ENCODE measurements at regions not wholly inside any gene's neighbourhood (a gene's known extent, or its start where the extent isn't known, plus 50 kb on each side); places are given as distances from the start of the nearest gene placed in this dataset.
A peak's percentile ranks its signal among the peaks of the same experiment; 100 is the strongest.
"Not testable (repeated sequence)": the region's sequence is repeated elsewhere in the genome, so short reads cannot be mapped to it uniquely, and the experiment has no call there.

- no peak for DNase-seq
These were observed 780.2 kb downstream of the FLRT2 start for GRCh38 chr14:86310148-86310547.

- no peak for DNase-seq
These were observed 775.1 kb downstream of the FLRT2 start for GRCh38 chr14:86305058-86305457.

DNA sequence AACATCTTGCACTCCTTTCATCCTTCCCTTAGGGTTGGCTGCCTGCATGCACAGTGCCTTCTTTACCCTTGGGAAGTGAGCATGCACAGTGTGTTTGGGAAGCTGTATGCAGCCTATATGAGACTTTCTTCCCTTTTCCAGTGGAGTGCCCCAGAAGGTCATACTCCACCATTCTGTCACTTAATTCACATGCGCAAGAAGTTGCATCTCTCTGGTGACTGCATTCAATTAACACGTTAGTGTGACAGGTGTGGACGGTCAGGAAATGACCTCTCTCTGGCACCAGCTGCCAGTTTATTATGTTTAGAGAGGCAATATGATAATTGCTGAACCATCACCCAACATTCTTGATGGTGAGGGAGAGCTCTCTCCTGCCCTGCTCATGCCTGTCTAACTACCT is 770.0 kb downstream of the FLRT2 start:
- no peak for DNase-seq

DNA sequence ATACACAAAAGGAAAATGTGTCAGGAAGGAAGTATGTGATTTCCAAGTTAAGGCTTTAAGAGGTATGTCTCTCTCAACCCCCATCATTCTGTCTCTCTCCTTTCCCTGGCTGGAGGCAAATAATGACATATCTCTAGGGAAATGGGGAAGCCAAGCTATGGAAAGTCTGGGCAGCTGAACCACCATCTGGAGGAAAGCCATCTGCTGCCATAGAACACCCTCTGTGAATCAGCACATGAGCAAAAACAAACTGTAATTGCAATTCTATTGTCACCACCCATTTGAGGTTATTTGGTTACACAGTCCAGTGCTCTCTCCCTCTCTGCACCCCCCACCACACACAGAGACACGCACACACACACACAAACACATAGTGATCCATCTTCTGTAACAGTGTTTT is 766.2 kb downstream of the FLRT2 start:
- DNase-seq = peak; percentile 41 to 52

DNA sequence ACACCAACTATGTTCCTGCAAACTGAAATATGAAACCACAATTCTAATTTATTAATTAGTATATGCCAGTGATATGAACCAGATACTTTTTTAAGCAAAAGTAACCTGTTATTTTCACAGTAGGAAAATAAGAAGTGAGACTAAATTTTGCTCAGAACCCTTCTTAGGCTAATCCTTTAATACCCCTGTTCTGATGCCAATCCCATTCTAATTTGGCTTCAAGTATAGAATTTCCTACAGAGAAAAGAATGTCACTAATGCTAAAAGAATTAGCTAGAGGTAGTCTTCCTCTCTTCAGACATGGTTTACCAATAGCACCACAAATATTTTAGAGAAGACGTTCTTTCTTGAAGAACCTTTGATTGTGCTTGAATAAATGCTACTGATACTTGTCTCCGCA is 758.4 kb downstream of the FLRT2 start:
- DNase-seq = no peak

DNA sequence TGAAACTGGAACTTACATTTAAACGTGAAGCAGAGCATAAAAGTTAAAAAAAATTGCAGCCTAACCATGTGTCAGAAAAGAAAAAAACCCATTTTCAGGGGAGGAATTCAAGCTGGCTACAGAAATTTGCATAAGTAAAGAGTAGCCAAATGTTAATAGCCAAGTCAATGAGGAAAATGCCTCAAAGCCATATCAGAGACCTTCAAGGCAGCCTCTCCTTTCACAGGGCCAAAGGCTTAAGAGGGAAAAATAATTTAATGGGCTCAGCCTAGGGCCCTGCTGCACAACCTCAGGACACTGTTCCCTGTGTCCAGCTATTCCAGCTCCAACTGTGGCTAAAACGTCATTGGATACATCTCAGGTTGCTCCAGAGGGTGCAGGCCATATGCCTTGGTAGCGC is 749.5 kb downstream of the FLRT2 start:
- DNase-seq = no peak

DNA sequence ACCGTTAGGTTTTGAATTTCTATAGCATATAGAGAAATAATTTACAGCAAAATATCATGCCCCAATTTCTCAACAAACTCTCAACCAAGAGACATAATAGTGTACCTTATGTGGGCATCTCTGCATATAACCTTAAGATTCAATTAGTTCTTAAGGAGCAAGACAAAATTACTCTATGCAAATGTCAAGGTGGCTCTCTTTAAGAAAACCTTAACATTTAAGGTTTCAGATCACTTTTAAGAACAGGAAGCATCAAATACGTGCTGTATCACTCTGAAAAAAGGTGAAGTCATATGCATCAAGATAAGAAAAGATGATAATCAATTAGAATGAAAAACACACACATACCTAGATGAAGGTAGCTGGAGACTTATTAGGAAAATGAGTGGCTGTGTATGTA is 728.0 kb downstream of the FLRT2 start:
- no peak for DNase-seq

GRCh38 chr14:86243158-86243557 is 713.2 kb downstream of the FLRT2 start:
- DNase-seq = no peak

DNA sequence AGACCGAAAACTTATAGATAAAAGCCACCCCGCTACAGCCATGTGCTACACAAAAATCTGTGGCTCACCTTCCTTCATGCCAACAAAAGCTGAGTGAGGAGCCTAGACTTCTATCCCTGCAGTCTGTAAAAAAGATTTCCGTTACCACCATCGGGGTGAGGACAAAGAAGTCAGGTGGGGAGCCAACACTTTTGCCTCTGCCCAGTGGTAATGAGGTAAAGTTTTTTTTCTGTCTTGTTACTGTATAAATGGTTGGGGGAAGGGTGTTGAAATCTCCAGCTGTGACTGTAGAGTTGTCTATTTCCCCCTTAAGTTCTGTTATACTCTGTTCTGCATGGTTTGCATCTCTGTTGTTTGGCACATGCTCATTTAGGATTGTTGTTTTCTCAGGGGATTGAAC is 707.8 kb downstream of the FLRT2 start:
- DNase-seq = no peak

- DNase-seq = no peak
These were observed 691.8 kb downstream of the FLRT2 start for GRCh38 chr14:86221755-86222154.

GRCh38 chr14:86221000-86221399 is 691.1 kb downstream of the FLRT2 start:
- no peak for DNase-seq

DNA sequence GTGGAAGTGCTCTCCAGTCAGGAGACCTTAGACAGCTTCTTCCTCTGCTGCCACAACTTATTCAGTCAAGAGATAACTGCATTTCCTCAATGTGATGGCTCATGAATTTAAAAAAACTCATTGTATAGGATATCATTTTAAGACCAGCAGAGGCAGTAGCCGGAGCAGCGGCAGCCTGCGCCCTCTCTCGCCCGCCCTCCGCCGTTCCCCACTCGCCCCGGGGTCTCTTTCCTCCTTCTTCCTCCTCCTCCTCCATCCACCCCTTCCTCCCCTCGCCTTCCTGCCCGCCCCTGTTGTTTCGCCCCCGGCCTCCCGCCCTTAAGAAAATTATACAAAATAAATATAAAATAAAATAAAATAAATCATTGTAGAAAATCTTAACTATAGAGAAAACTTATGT is 687.6 kb downstream of the FLRT2 start:
- DNase-seq = no peak

GRCh38 chr14:86203843-86204242 is 673.9 kb downstream of the FLRT2 start:
- no peak for DNase-seq

DNA sequence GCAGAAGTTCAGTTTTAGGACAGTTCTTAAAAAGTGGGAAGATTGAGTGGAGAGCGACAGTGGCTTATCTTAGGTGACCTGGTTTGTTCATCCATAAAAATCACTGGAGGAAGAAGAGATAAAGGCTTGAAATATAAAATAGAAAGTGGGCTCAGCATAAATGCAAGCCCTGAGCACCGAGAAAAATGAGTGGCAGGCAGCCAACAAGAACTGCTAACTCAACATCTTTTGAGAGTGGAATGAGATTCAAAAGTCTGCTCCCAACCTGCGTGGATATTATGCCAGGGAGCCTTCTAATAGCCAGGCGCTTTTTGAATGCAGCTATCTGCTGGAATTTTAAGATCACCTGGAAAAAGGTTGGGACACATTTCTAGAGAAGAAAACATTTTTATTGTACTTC is 666.5 kb downstream of the FLRT2 start:
- DNase-seq = no peak

- DNase-seq = no peak
These were observed 663.8 kb downstream of the FLRT2 start for GRCh38 chr14:86193756-86194155.

DNA sequence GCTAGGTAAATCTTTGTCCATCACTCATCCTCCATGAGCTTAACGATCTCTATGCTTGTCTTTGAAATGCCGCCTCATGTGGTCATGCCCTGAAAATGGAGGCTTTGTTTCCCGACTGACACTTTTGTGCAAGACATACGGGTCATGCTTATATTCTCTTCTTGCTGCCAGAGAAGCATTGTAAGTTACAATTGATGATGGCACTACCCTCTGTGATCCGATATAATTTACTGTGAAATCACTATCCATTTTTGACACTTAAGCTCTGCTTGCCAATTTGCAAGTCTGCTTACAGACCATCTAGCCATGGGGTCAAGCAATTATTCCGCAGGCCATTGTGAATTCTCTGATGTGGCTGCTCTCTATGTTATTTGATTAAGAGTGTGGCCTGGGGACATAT is 650.0 kb downstream of the FLRT2 start:
- no peak for DNase-seq

DNA sequence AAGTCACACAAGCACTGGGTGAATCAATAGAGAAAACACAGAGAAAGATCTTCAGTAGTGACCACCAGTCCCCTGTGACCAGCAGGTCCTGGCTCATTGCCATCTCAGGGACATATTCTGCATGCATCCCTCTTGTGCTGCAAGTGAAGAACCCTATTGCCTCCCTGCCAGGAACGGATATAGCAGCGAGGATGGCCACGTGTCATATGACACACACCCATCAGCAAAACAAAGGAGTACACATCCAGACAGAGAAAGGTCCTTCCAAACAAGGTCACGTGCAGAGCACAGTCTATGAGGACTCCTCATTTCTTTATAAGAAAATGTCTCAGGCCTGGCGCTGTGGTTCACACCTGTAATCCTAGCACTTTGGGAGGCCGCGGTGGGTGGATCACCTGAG is 638.4 kb downstream of the FLRT2 start:
- DNase-seq = no peak

GRCh38 chr14:86166541-86166940 is 636.6 kb downstream of the FLRT2 start:
- DNase-seq = no peak

GRCh38 chr14:86153480-86153879 is 623.5 kb downstream of the FLRT2 start:
- DNase-seq = no peak

GRCh38 chr14:86143248-86143647 is 613.3 kb downstream of the FLRT2 start:
- DNase-seq = no peak

DNA sequence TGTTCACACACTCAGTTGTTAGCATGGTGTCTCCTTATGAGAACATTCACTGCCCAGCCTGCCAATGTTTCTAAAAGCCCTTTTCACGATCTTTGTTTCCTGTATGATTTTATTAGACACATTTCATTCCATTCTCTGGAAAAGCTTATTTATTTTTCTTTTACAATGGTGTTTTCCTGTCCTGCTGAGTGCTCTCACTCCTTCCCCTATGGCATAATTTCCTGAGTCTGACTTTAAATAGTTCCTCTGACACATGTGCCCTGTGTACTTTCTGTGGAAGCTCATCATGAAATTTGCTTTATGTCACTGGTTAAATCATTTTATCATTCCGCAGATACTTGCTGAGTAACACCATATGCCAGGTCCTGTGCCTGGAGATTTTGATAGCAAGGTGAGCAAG is 612.0 kb downstream of the FLRT2 start:
- no peak for DNase-seq

GRCh38 chr14:86129426-86129825 is 599.5 kb downstream of the FLRT2 start:
- no peak for DNase-seq

DNA sequence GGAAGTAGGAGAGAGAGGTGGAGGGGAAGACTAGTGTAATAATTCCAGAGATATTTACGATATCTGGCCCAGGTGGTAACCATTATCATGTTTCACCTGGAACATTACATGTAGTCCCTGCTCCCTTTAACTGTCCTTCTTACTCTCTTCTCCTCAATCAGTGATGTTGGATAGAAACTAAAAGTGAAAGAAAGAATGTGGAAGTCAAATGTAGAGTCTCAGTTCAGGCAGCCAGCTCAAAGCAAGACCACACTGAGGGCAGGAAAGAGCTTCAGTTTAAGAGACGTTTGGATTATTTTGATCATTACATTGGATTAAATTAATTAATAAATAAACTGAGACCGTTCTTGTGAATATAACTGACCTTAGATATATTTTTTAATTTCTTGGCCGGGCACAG is 594.4 kb downstream of the FLRT2 start:
- no peak for DNase-seq

DNA sequence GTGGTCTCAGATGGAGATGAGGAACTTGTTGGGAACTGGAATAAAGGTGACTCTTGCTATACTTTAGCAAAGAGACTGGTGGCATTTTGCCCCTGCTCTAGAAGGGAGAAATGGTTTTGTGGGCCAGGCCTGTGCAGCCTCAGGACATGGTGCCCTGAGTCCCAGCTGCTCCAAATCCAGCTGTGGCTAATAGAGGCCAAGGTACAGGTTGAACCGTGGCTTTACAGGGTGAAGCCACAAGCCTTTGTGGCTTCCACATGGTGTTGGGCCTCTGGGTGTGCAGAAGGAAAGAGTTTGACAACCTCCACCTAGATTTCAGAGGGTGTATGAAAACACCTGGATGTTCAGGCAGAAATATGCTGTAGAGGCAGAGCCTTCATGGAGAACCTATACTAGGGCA is 586.0 kb downstream of the FLRT2 start:
- no peak for DNase-seq

- DNase-seq = not testable (repeated sequence)
These were observed 580.9 kb downstream of the FLRT2 start for GRCh38 chr14:86110871-86111270.

DNA sequence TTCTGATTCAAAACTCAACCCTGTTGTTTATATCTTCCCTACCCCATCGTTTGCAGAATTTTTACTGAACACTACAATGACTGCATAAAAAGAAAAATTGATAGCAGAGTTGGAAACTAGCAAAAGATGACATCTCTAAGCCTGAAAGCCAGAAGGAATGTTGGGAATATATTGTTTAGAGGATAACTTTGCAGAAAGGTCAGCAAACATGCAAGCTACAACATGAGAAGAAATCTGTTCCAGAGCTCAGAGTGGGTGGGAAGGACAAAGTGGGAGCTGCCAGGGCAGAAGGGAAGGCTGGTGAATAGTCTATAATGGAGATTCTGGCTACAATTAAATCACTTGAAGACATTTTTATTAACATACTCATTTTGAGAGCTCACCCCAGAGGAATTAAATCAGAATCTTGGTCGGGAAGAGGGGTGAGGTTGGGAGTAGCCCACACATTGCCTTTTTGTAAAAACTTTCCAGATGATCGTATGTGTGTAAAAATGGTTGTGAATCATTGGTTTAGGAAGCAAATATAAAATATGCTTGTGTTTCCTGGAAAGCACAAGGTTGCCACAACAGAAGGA is 574.8 kb downstream of the FLRT2 start:
- no peak for DNase-seq

Data from NCI-H187 (cell line).